ENCODE measurements at regions not wholly inside any gene's neighbourhood (a gene's known extent, or its start where the extent isn't known, plus 50 kb on each side); places are given as distances from the start of the nearest gene placed in this dataset.

DNA sequence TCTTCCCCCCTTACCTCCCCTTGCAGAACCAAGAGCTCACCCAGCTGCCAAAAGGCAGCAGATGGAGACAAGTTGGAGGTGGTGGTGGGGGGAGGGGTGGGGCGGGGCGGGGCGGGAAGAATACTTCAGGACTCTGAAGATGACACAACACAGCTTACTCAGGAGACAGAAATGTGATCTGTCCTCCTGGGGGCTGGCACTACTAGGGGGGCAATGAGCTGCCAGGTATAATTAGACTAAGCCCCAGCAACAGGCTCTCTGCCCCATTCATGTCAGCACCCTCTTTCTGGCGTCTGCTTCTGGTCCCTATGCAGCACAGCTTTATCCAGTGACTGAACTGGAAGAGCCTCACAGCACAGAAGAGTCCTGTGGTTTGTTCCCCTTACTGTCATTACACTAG lies 407.0 kb downstream of the MED13L start:
- Histone ChIP-seq H3K14ac (ENCODE audit: insufficient read length) (no peak overlapping the region), H2BK120ac (replicated peaks; ENCODE audit: low read depth, low read length) (no peak overlapping the region), H3K23ac (ENCODE audit: insufficient read length) (no peak overlapping the region), H4K20me1 (replicated peaks in 1 of 2; ENCODE audit: control insufficient read depth in 1 of 2, insufficient read depth in 2 of 2, low read length in 2 of 2) (no peaks in the 10 kb centered on the region), H3K18ac (ENCODE audit: extremely low read depth, low read length) (peak overlapping the region; percentile 53), H4K5ac (ENCODE audit: insufficient read length, low read depth, low read length) (no peak overlapping the region), H4K8ac (ENCODE audit: extremely low read depth, insufficient read depth, low read length) (no peak overlapping the region), H3K9ac (replicated peaks in 1 of 4; ENCODE audit: extremely low read depth in 1 of 4, low read depth in 3 of 4, low read length in 3 of 4) (no peak overlapping the region), H3K79me2 (ENCODE audit: control insufficient read depth in 1 of 2, insufficient read depth in 2 of 2, low read length in 2 of 2) (no peaks in the 10 kb centered on the region), H2BK5ac (ENCODE audit: low read depth, low read length) (peak overlapping the region; percentile 45; the same call in 1 of the 2 replicates), H3K9me3 (ENCODE audit: insufficient read depth in 2 of 2, low read depth in 1 of 2, low read length in 1 of 2) (no peaks in the 10 kb centered on the region), H3K4me2 (ENCODE audit: insufficient read depth in 1 of 2, low read depth in 2 of 2, low read length in 2 of 2) (no peak overlapping the region), H2BK15ac (ENCODE audit: low read length) (no peak overlapping the region), H3K79me1 (ENCODE audit: low read depth, low read length) (no peaks in the 10 kb centered on the region), H3K4ac (replicated peaks; ENCODE audit: insufficient read length, low read depth, low read length) (no peak overlapping the region), H3K4me1 (replicated peaks in 1 of 4; ENCODE audit: control insufficient read depth in 3 of 4, insufficient read depth in 4 of 4, low read length in 3 of 4) (peaks cover 13 to 23% (median 18%) of the 10 kb centered on the region in 4 experiments), H3K27me3 (replicated peaks in 1 of 4; ENCODE audit: control insufficient read depth in 3 of 4, extremely low read depth in 1 of 4, insufficient read depth in 3 of 4, low read length in 3 of 4) (no peaks in the 10 kb centered on the region), H2AK5ac (ENCODE audit: low read depth, low read length) (no peak overlapping the region), H3K23me2 (ENCODE audit: low read depth, low read length) (no peaks in the 10 kb centered on the region), H2BK20ac (ENCODE audit: low read length) (no peak overlapping the region), H3K4me3 (ENCODE audit: extremely low read depth in 1 of 4, insufficient read depth in 2 of 4, low read depth in 3 of 4, low read length in 4 of 4) (no peak overlapping the region), H4K91ac (replicated peaks; ENCODE audit: insufficient read length, low read length) (no peak overlapping the region), H3K36me3 (ENCODE audit: control insufficient read depth in 2 of 4, insufficient read depth in 4 of 4, low read length in 3 of 4) (no peaks in the 10 kb centered on the region), H2AFZ (ENCODE audit: low read length) (no peak overlapping the region), H3K27ac (ENCODE audit: low read depth, low read length) (no peak overlapping the region), H3K56ac (replicated peaks; ENCODE audit: insufficient read length, low read depth, low read length) (no peak overlapping the region), H2BK12ac (ENCODE audit: low read depth, low read length) (no peak overlapping the region)
- TF ChIP-seq TBP (IDR thresholded peaks at IDR 0.05; ENCODE audit: low read depth, low read length) (no peak), CBX8 (IDR thresholded peaks at IDR 0.05; ENCODE audit: borderline replicate concordance, low read depth, low read length) (no peak), KDM5A (IDR thresholded peaks at IDR 0.05; ENCODE audit: low read length) (no peak), RNF2 (IDR thresholded peaks at IDR 0.05; ENCODE audit: borderline replicate concordance, low read depth, low read length, missing control alignments, poor library complexity, severe bottlenecking) (no peak), MAFK (IDR thresholded peaks at IDR 0.05; ENCODE audit: low read depth, low read length) (no peak)
- FAIRE-seq (no peak), DNase-seq (ENCODE audit: low read depth in 1 of 2, low spot score in 2 of 2) (no peak)
- ChIA-PET CTCF (ENCODE audit: partially characterized antibody) (interaction anchor here (0.7 to 5.5 kb wide), 16 partner anchors 8 to 199 kb away, joined by 3 to 35 read pairs (median 6); no protein-coding TSS in a partner anchor), POLR2A (ENCODE audit: partially characterized antibody) (interaction anchor here (0.9 to 1.8 kb wide), 2 partner anchors 10 to 23 kb away, joined by 5 read pairs; no protein-coding TSS in a partner anchor)
- 86% methylated on average over 4 of the region's 4 CpGs; no CpG with 5 or more reads in 1 of the 2 experiments for WGBS, 2 experiments (ENCODE audit: extremely low coverage in 1 of 2, insufficient coverage in 1 of 2, insufficient read length in 1 of 2, insufficient replicate concordance in 2 of 2, low coverage in 1 of 2, low lambda C conversion rate in 2 of 2, missing lambda C conversion rate in 1 of 2)

All from H1 (cell line).